RWPE2 (cell line): ENCODE measurements at regions not wholly inside any gene's neighbourhood (a gene's known extent, or its start where the extent isn't known, plus 50 kb on each side); places are given as distances from the start of the nearest gene placed in this dataset.

Experiments used
- ATAC-seq: fragments of 200-7000 bp; cut with Tn5 transposase; 3 replicates; pipeline ENCODE4 v1.9.1; 2021; ENCODE audit warnings: low read depth
- DNase-seq: peaks from one replicate; pipeline ENCODE4 v3.0.0-alpha.2; 2020; ENCODE audit warnings: low spot score
- H3K27ac ChIP-seq: fragments of 450-650 bp; 2 replicates; pipeline ENCODE4 v1.5.1; 2017; ENCODE audit warnings: mild to moderate bottlenecking; ENCODE audit not compliant: poor library complexity, severe bottlenecking
- H3K27me3 ChIP-seq: fragments of 250-450 bp; sonication (Bioruptor Pico); 2 replicates; pipeline ENCODE4 v1.5.1; 2021; ENCODE audit warnings: mild to moderate bottlenecking, moderate library complexity; ENCODE audit not compliant: insufficient read depth, poor library complexity, severe bottlenecking
- H3K36me3 ChIP-seq: fragments of 250-450 bp; sonication (Bioruptor Pico); 2 replicates; pipeline ENCODE4 v1.5.1; 2020; ENCODE audit warnings: low read depth, mild to moderate bottlenecking, moderate library complexity
- H3K4me1 ChIP-seq: fragments of 250-450 bp; sonication (Bioruptor Pico); 2 replicates; pipeline ENCODE4 v1.5.1; 2021; ENCODE audit warnings: mild to moderate bottlenecking, moderate library complexity; ENCODE audit not compliant: insufficient read depth, poor library complexity, severe bottlenecking
- H3K4me3 ChIP-seq: fragments of 250-450 bp; sonication (Bioruptor Pico); 2 replicates; pipeline ENCODE4 v1.5.1; 2021; ENCODE audit warnings: mild to moderate bottlenecking, moderate library complexity; ENCODE audit not compliant: severe bottlenecking
- H3K9me3 ChIP-seq: fragments of 250-450 bp; sonication (Bioruptor Pico); 2 replicates; pipeline ENCODE4 v1.5.1; 2021; ENCODE audit warnings: mild to moderate bottlenecking, moderate library complexity; ENCODE audit not compliant: severe bottlenecking
- TF ChIP-seq, protein P1 (sequence below): fragments of 450-650 bp; IDR thresholded peaks from one replicate; pipeline ENCODE4 v1.5.1; 2017; ENCODE audit warnings: mild to moderate bottlenecking, moderate library complexity; ENCODE audit not compliant: poor library complexity, severe bottlenecking

DNA sequence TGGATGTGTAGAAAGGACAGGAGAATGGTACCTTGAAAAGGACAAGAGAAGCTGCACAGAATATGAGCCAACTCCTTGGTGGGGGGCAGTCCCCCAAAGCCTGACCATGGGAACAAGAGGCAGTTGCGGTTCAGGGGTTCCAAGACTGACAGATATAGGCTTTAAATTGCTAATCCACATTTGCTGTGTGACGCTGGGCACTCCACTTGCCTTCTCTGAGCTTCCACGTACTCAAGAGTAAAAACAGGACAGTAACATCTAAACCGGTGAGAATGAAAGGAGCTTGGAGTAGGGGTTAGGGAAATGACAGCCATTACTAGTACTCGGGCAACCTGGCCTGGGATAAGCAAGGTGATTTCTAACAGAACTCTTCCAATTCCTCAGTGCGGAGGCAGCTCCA, 57.9 kb upstream of the LRFN2 start:
- no peaks in the 10 kb centered on the region for H3K36me3 ChIP-seq
- no peaks in the 10 kb centered on the region for H3K4me1 ChIP-seq
- no peak overlapping the region for H3K27ac ChIP-seq
- H3K4me3 ChIP-seq, result no peak overlapping the region
- TF ChIP-seq, protein P1, sequence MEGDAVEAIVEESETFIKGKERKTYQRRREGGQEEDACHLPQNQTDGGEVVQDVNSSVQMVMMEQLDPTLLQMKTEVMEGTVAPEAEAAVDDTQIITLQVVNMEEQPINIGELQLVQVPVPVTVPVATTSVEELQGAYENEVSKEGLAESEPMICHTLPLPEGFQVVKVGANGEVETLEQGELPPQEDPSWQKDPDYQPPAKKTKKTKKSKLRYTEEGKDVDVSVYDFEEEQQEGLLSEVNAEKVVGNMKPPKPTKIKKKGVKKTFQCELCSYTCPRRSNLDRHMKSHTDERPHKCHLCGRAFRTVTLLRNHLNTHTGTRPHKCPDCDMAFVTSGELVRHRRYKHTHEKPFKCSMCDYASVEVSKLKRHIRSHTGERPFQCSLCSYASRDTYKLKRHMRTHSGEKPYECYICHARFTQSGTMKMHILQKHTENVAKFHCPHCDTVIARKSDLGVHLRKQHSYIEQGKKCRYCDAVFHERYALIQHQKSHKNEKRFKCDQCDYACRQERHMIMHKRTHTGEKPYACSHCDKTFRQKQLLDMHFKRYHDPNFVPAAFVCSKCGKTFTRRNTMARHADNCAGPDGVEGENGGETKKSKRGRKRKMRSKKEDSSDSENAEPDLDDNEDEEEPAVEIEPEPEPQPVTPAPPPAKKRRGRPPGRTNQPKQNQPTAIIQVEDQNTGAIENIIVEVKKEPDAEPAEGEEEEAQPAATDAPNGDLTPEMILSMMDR, result no peak
- ATAC-seq (no peak), DNase-seq (no peak)
- H3K27me3 ChIP-seq, result peaks cover 8% of the 10 kb centered on the region
- no peaks in the 10 kb centered on the region for H3K9me3 ChIP-seq

DNA sequence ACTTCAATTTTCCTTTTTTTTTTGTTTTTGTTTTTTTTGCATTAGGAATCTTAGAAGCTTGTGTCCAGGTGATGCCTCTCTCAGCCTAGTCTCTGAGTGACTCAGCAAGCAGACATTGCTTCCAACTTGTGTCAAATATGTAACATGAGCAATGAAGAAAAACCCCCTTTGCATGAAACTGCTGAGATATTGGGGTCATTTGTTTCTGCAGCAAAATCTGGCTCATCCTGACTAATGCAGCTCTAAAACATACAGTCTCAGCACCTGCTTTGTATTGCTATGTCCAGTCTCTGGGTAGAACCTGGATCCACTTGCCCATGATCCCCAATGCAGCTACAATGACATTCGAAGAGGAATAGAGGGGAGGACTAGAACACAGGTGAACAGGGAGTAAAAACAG, 55.7 kb upstream of the LRFN2 start:
- H3K9me3 ChIP-seq, result no peaks in the 10 kb centered on the region
- no peak for DNase-seq
- H3K4me3 ChIP-seq, result no peak overlapping the region
- TF ChIP-seq, protein P1, result no peak
- H3K27me3 ChIP-seq, result peaks cover 8% of the 10 kb centered on the region
- H3K4me1 ChIP-seq, result no peaks in the 10 kb centered on the region
- no peak overlapping the region for H3K27ac ChIP-seq
- no peaks in the 10 kb centered on the region for H3K36me3 ChIP-seq
- no peak for ATAC-seq

DNA sequence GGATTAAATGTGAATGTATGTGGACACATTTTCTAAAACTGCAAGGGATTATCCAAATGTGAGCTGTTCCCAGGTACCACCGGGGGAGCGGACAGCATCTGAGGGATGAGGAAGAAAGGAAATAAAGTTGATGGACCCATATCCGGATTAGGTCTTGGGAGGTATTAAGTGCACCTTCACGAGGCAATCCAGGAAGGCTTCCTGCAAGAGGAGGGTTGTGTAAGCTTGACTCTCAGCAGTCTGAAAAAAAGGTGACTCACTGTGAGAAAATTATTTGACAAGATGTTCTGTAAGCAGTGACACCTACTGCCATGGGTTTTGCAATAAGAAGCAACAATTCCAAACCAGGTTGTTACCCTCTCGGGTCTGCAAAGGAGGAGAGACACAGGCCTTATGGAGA, 55.0 kb upstream of the LRFN2 start:
- ATAC-seq, result no peak
- Histone ChIP-seq H3K9me3 (no peaks in the 10 kb centered on the region), H3K4me3 (no peak overlapping the region), H3K36me3 (no peaks in the 10 kb centered on the region), H3K27ac (no peak overlapping the region), H3K27me3 (peaks cover 8% of the 10 kb centered on the region), H3K4me1 (no peaks in the 10 kb centered on the region)
- no peak for DNase-seq
- TF ChIP-seq, protein P1, result no peak

DNA sequence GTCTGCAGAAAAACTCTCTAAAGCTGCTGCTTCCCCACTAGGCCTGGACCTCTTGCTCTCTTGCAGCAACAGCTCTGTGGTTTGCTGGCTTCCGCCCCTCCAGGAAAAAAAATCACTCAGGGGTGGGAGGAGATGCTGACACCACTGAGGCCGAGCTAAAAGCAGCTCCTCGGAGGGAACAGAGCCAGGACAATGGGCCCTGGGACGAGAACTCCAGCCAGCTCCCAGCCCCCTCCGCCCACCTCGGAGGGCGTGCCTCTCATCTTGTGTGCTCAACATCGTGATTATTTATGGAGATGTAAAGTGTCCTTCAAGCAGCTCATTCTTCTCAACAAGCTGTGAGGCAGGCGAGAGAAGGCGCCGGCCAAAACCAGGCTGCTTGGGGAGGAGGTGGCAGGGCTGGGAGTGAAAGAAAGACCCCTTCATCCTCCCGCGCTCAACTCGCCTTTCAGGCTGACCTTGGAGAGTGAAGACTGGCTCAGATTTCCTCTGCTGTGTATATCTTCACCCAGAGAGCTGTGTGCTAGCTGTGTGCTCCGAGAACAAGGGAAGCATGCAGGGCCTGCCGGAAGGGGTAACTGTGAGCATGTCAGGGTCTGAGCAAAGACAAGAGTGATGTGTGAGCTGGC, 53.5 kb upstream of the LRFN2 start:
- H3K4me3 ChIP-seq, result no peak overlapping the region
- TF ChIP-seq, protein P1, result no peak
- no peaks in the 10 kb centered on the region for H3K36me3 ChIP-seq
- H3K4me1 ChIP-seq, result no peaks in the 10 kb centered on the region
- no peaks in the 10 kb centered on the region for H3K9me3 ChIP-seq
- DNase-seq, result no peak
- no peak overlapping the region for H3K27ac ChIP-seq
- no peak for ATAC-seq
- peaks cover 7% of the 10 kb centered on the region for H3K27me3 ChIP-seq
